ES-I3 (cell line): ENCODE measurements at regions not wholly inside any gene's neighbourhood (a gene's known extent, or its start where the extent isn't known, plus 50 kb on each side); places are given as distances from the start of the nearest gene placed in this dataset.

ENCODE experiments used
- H3K36me3 ChIP-seq: 2 replicates; pipeline ENCODE4 v1.6.1; 2013; ENCODE audit warnings: mild to moderate bottlenecking, low read length, control low read depth, moderate library complexity; ENCODE audit not compliant: insufficient read depth
- H3K4me1 ChIP-seq: 2 replicates; pipeline ENCODE4 v1.6.1; 2013; ENCODE audit warnings: mild to moderate bottlenecking, control low read depth, low read length; ENCODE audit not compliant: insufficient read depth
- H3K9ac ChIP-seq: 2 replicates; pipeline ENCODE4 v1.6.1; 2013; ENCODE audit warnings: low read depth, mild to moderate bottlenecking, low read length, moderate library complexity
- H3K9me3 ChIP-seq: 2 replicates; pipeline ENCODE4 v1.6.1; 2013; ENCODE audit warnings: mild to moderate bottlenecking, low read length, moderate library complexity; ENCODE audit not compliant: control insufficient read depth, insufficient read depth

GRCh38 chr7:52925332-52925731 lies 110.1 kb upstream of the POM121L12 start:
- Histone ChIP-seq H3K4me1 (no peaks in the 10 kb centered on the region), H3K36me3 (no peaks in the 10 kb centered on the region), H3K9ac (no peak overlapping the region), H3K9me3 (no peaks in the 10 kb centered on the region)

GRCh38 chr7:52920977-52921376 lies 114.5 kb upstream of the POM121L12 start:
- Histone ChIP-seq H3K36me3 (no peaks in the 10 kb centered on the region), H3K9ac (no peak overlapping the region), H3K4me1 (peaks cover 8% of the 10 kb centered on the region; the same call in 1 of the 2 replicates), H3K9me3 (no peaks in the 10 kb centered on the region)

DNA sequence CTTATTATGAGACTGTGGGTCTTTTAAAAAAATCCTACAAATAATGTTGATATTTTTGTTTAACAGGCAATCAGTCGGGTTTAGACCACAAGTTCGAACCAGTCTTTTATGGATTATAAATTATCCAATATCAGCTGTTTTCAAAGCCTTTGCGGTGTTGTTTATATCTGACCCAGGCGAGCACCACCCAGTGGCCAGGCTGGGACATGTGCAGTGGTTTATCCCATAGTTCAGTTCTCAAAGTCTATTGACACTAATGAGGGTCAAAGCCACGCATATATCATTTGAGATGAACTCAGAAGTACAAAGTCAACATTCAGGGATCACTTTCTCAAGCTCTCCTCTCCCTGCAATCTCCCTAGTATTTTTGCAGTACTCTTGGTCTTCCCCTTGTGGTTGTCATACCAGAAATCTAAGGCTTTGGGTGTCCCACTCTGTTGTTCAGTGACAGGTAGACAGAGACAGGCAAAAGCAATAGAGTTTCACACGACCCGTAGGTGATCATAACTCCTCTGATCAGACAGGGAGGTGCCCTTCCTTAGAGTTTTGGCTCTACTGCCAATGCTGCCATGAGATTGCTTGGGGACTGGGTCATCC lies 117.4 kb upstream of the POM121L12 start:
- no peaks in the 10 kb centered on the region for H3K36me3 ChIP-seq
- H3K9me3 ChIP-seq, result no peaks in the 10 kb centered on the region
- no peak overlapping the region for H3K9ac ChIP-seq
- peaks cover 8% of the 10 kb centered on the region; the same call in 1 of the 2 replicates for H3K4me1 ChIP-seq

DNA sequence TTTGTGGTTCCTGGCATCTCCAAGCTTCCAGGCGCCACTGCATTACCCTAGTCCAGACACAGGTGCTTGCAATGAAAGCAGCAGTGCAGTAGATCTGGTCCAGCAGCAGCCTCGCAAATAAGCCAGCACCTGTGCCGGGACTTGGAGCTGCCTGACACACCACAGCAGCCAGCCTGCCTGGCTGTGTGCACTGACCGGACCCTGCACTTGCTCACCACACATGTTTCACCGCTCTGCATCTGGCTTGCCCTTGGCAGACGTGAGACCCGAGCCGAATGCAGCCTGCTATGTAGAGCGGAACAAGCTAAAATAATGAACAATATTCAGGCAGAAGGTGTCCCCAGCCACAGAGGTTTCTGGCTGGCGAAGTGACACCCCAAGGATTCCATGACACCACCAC lies 123.6 kb upstream of the POM121L12 start:
- Histone ChIP-seq H3K9me3 (no peaks in the 10 kb centered on the region; the same call in 1 of the 2 replicates), H3K4me1 (peaks cover under 1% of the 10 kb centered on the region; the same call in 1 of the 2 replicates), H3K9ac (no peak overlapping the region), H3K36me3 (no peaks in the 10 kb centered on the region)

- H3K9me3 ChIP-seq, result no peaks in the 10 kb centered on the region; the same call in 1 of the 2 replicates
- H3K4me1 ChIP-seq, result no peaks in the 10 kb centered on the region; the same call in 1 of the 2 replicates
- H3K36me3 ChIP-seq, result no peaks in the 10 kb centered on the region
- no peak overlapping the region for H3K9ac ChIP-seq
Measured at GRCh38 chr7:52911326-52911725, 124.1 kb upstream of the POM121L12 start.

DNA sequence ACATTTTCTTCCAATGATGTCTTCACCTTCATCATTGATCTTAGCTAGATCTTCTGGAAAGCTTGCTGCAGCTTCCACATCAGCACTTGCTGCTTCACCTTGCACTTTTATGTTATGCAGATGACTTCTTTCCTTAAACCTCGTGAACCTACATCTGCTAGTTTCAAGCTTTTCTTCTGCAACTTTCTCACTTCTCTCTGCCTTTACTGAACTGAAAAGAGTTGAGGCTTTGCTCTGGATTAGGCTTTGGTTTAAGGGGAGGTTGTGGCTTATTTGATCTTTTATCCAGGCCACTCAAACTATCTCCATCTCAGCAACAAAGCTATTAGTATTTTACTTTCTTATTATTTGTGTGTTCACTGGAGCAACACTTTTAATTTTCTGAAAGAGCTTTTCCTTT lies 125.5 kb upstream of the POM121L12 start:
- Histone ChIP-seq H3K9me3 (no peaks in the 10 kb centered on the region; the same call in 1 of the 2 replicates), H3K9ac (no peak overlapping the region), H3K36me3 (no peaks in the 10 kb centered on the region), H3K4me1 (no peaks in the 10 kb centered on the region)

GRCh38 chr7:52909131-52909530 lies 126.3 kb upstream of the POM121L12 start:
- no peaks in the 10 kb centered on the region; the same call in 1 of the 2 replicates for H3K9me3 ChIP-seq
- H3K4me1 ChIP-seq, result no peaks in the 10 kb centered on the region
- H3K36me3 ChIP-seq, result no peaks in the 10 kb centered on the region
- no peak overlapping the region for H3K9ac ChIP-seq

GRCh38 chr7:52897713-52898112 lies 137.7 kb upstream of the POM121L12 start:
- Histone ChIP-seq H3K9ac (no peak overlapping the region), H3K36me3 (no peaks in the 10 kb centered on the region), H3K9me3 (no peaks in the 10 kb centered on the region), H3K4me1 (no peaks in the 10 kb centered on the region)

DNA sequence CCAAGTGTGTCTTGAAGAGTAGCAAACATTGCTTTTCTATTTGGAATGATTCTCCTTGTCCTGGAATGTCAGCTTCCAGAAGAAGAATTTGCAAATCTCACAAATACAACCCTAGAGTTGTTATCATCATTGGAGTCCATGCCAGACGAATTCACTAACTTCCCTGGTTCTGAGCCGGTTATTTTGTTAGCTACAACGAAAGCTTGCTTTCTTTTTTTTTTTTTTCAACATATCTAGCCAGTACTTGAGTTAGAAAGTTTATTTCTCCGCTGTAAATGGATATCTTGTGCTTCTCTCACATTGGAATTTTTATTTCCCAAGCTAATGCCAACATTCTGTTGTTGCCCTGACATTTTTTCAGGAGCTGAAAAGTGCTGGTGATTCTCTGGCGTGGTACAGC lies 138.1 kb upstream of the POM121L12 start:
- Histone ChIP-seq H3K9ac (no peak overlapping the region), H3K4me1 (no peaks in the 10 kb centered on the region), H3K36me3 (no peaks in the 10 kb centered on the region), H3K9me3 (no peaks in the 10 kb centered on the region)

- Histone ChIP-seq H3K4me1 (no peaks in the 10 kb centered on the region), H3K9me3 (no peaks in the 10 kb centered on the region), H3K9ac (no peak overlapping the region), H3K36me3 (no peaks in the 10 kb centered on the region; the same call in 1 of the 2 replicates)
Measured at GRCh38 chr7:52877240-52877639, 158.2 kb upstream of the POM121L12 start.

- Histone ChIP-seq H3K9ac (no peak overlapping the region), H3K36me3 (no peaks in the 10 kb centered on the region; the same call in 1 of the 2 replicates), H3K9me3 (no peaks in the 10 kb centered on the region), H3K4me1 (no peaks in the 10 kb centered on the region)
Measured at GRCh38 chr7:52876402-52876801, 159.0 kb upstream of the POM121L12 start.

DNA sequence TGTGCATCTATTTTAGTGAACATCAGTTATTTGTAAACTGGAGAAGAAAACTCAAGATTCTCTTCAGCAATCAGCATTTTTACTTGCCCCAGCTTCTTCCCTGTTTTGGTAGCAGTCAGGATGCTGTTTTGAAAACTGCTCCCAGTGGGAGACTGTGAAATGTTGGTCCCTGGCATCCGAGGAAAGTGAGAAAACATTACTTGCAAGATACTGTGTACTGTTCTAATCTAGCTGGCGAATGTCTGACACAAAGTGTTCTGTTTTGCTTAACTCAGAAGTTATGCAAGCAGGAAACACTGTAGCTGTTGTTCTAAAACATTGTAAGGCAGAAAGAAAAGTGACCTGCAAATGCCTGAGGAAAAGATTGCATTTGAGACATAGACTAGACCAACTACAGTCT lies 171.8 kb upstream of the POM121L12 start:
- Histone ChIP-seq H3K9me3 (no peaks in the 10 kb centered on the region; the same call in 1 of the 2 replicates), H3K4me1 (no peaks in the 10 kb centered on the region)

GRCh38 chr7:52862321-52862720 lies 173.1 kb upstream of the POM121L12 start:
- Histone ChIP-seq H3K36me3 (no peaks in the 10 kb centered on the region), H3K9ac (no peak overlapping the region), H3K4me1 (no peaks in the 10 kb centered on the region), H3K9me3 (no peaks in the 10 kb centered on the region; the same call in 1 of the 2 replicates)

More for the DNA sequence above, 171.8 kb upstream of the POM121L12 start:
- Histone ChIP-seq H3K36me3 (no peaks in the 10 kb centered on the region), H3K9ac (no peak overlapping the region)

DNA sequence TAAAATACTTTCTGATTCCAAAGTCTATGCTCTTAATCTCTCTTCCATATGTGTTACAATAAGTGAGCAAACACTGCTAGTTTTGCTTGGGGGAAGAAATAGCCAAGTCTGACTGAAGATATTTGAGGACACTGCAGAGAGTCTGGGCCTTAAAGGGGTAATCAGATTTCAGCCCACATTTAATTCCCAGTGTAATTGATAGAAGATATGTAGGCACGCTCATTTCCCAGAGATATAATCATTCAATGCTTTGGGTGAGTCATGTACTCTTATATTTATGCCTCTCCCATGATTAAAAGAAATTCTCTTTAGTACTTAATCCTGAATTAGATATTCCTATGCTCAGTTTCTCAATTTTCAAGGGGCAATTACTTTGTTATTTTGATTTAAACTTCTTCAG lies 178.1 kb upstream of the POM121L12 start:
- no peaks in the 10 kb centered on the region for H3K36me3 ChIP-seq
- no peaks in the 10 kb centered on the region for H3K9me3 ChIP-seq
- no peaks in the 10 kb centered on the region for H3K4me1 ChIP-seq
- no peak overlapping the region for H3K9ac ChIP-seq

DNA sequence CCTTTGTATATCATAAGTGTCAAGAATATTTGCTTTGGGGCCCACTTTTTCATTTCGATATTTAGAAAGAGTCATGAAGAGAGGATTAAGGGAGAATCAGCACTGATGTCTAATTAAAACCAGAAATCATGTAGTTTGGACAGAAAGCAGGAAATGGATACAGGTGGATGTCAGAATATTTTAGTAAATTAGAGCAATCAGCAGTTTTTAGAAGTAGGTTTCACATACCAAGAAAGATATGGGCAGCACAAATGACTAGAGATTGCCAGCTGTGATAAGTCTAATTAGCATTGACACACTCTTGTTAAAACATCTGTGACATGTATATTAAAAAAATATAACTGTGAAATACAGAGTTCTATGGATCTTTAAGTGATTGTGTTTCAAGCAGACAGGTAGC lies 180.8 kb upstream of the POM121L12 start:
- no peak overlapping the region for H3K9ac ChIP-seq
- no peaks in the 10 kb centered on the region for H3K4me1 ChIP-seq
- H3K36me3 ChIP-seq, result no peaks in the 10 kb centered on the region
- H3K9me3 ChIP-seq, result no peaks in the 10 kb centered on the region
